SK-N-SH (cell line): ENCODE measurements at regions not wholly inside any gene's neighbourhood (a gene's known extent, or its start where the extent isn't known, plus 50 kb on each side); places are given as distances from the start of the nearest gene placed in this dataset.

ENCODE experiments used
- CTCF ChIP-seq: fragments of 200-600 bp; sonication (generic); IDR thresholded peaks from 2 replicates; pipeline ENCODE4 v1.6.1; 2017; ENCODE audit warnings: antibody characterized with exemption, mild to moderate bottlenecking, moderate library complexity
- ELF1 ChIP-seq: IDR thresholded peaks from 2 replicates; pipeline ENCODE4 v1.4.0; 2012
- EP300 ChIP-seq, 2 experiments: IDR thresholded peaks; 2 replicates each; pipeline versions ENCODE4 v1.4.0 to v1.6.1; 2012; ENCODE audit warnings: borderline replicate concordance in 1 of 2, low read depth in 1 of 2, low read length in 1 of 2
- FOXM1 ChIP-seq: IDR thresholded peaks from 2 replicates; pipeline ENCODE4 v1.4.0; 2012; ENCODE audit warnings: low read depth, mild to moderate bottlenecking
- GABPA ChIP-seq: IDR thresholded peaks from 2 replicates; pipeline ENCODE4 v1.4.0; 2012; ENCODE audit warnings: low read depth, mild to moderate bottlenecking
- POLR2AphosphoS5 ChIP-seq: IDR thresholded peaks from 2 replicates; pipeline ENCODE4 v1.6.1; 2012; ENCODE audit warnings: low read depth, low read length
- REST ChIP-seq: IDR thresholded peaks from 2 replicates; pipeline ENCODE4 v1.6.1; 2012; ENCODE audit warnings: mild to moderate bottlenecking, low read depth, low read length, moderate library complexity
- SIN3A ChIP-seq: IDR thresholded peaks from 2 replicates; pipeline ENCODE4 v1.6.1; 2012; ENCODE audit warnings: low read depth, mild to moderate bottlenecking, low read length, moderate library complexity, borderline replicate concordance
- TAF1 ChIP-seq: IDR thresholded peaks from 2 replicates; pipeline ENCODE4 v1.6.1; 2012; ENCODE audit warnings: low read depth, mild to moderate bottlenecking, low read length, moderate library complexity, borderline replicate concordance

- TF ChIP-seq EP300 (IDR thresholded peaks at IDR 0.05; ENCODE audit: borderline replicate concordance in 1 of 2, low read depth in 1 of 2, low read length in 1 of 2): no peak
- TF ChIP-seq POLR2AphosphoS5: no peak
- TF ChIP-seq TAF1: no peak
- TF ChIP-seq REST: no peak
- TF ChIP-seq FOXM1: no peak
- TF ChIP-seq ELF1: no peak
- no peak for TF ChIP-seq GABPA
- no peak for TF ChIP-seq SIN3A
- no peak for TF ChIP-seq CTCF
These were observed 1173.1 kb downstream of the NSUN3 start for GRCh38 chr3:95235916-95236315.
